ENCODE measurements at regions not wholly inside any gene's neighbourhood (a gene's known extent, or its start where the extent isn't known, plus 50 kb on each side); places are given as distances from the start of the nearest gene placed in this dataset.

- TF ChIP-seq CTCF (IDR thresholded peaks at IDR 0.05; ENCODE audit: low read length) = no peak
- TF ChIP-seq EZH2 (IDR thresholded peaks at IDR 0.05; ENCODE audit: borderline replicate concordance, low read length) = no peak
Measured at GRCh38 chr6:74492587-74492986, 713.3 kb downstream of the COL12A1 start.
